A549 (cell line): ENCODE measurements at regions not wholly inside any gene's neighbourhood (a gene's known extent, or its start where the extent isn't known, plus 50 kb on each side); places are given as distances from the start of the nearest gene placed in this dataset.

Experiments used
- CHD4 ChIP-seq: fragments of 200-600 bp; sonication (generic); IDR thresholded peaks from 2 replicates; pipeline ENCODE4 v1.6.1; 2016; ENCODE audit warnings: antibody characterized with exemption, mild to moderate bottlenecking, borderline replicate concordance
- EP300 ChIP-seq, 2 experiments: fragments of >200 bp; sonication (Bioruptor Twin); formaldehyde crosslinking; IDR thresholded peaks; 2 replicates in 1 of 2; 3 replicates in 1 of 2; pipeline ENCODE4 v1.6.1; 2016 to 2017
- FOSL2 ChIP-seq, 2 experiments: fragments of 450-650 bp in 1 of 2; fragments of >200 bp in 1 of 2; sonication (Bioruptor Twin) in 1 of 2; formaldehyde crosslinking; IDR thresholded peaks; 2 replicates each; pipeline versions ENCODE4 v1.5.0 to v1.6.1; 2016 to 2020; ENCODE audit warnings: mild to moderate bottlenecking in 1 of 2, moderate library complexity in 1 of 2
- HOXA7 ChIP-seq: fragments of 250-450 bp; sonication (Bioruptor Pico); IDR thresholded peaks from 2 replicates; pipeline ENCODE4 v1.5.0; 2020; ENCODE audit warnings: mild to moderate bottlenecking, moderate library complexity
- KDM5A ChIP-seq: fragments of 200-600 bp; sonication (generic); IDR thresholded peaks from 2 replicates; pipeline ENCODE4 v1.6.1; 2016; ENCODE audit warnings: antibody characterized with exemption, mild to moderate bottlenecking
- MAFK ChIP-seq: fragments of 450-650 bp; IDR thresholded peaks from 2 replicates; pipeline ENCODE4 v1.6.1; 2014; ENCODE audit not compliant: partially characterized antibody
- NR3C1 ChIP-seq: fragments of >200 bp; sonication (Bioruptor Twin); formaldehyde crosslinking; IDR thresholded peaks from 3 replicates; pipeline ENCODE4 v1.6.1; 2017
- POLR2A ChIP-seq: IDR thresholded peaks from 2 replicates; pipeline ENCODE4 v1.6.1; 2012; ENCODE audit warnings: mild to moderate bottlenecking, low read length
- RAD21 ChIP-seq, 2 experiments: fragments of >200 bp in 1 of 2; sonication (Bioruptor Twin) in 1 of 2; formaldehyde crosslinking in 1 of 2; IDR thresholded peaks in 1 of 2; conservative IDR thresholded peaks in 1 of 2; 2 replicates in 1 of 2; 3 replicates in 1 of 2; pipeline ENCODE4 v1.6.1; 2012 to 2018; ENCODE audit warnings: inconsistent platforms in 1 of 2
- RCOR1 ChIP-seq: fragments of 150-350 bp; IDR thresholded peaks from 2 replicates; pipeline ENCODE4 v1.6.1; 2014; ENCODE audit warnings: antibody characterized with exemption, low read length, low read depth
- SMC3 ChIP-seq: fragments of >200 bp; sonication (Bioruptor Twin); formaldehyde crosslinking; IDR thresholded peaks from 3 replicates; pipeline ENCODE4 v1.6.1; 2018; ENCODE audit warnings: inconsistent platforms
- TF ChIP-seq, protein P1 (sequence below): fragments of >200 bp; sonication (Bioruptor Twin); formaldehyde crosslinking; IDR thresholded peaks from 3 replicates; pipeline ENCODE4 v1.5.1; 2016
- TF ChIP-seq, protein P2 (sequence below): fragments of 250-450 bp; sonication (Bioruptor Pico); IDR thresholded peaks from 2 replicates; pipeline ENCODE4 v1.5.0; 2021; ENCODE audit warnings: mild to moderate bottlenecking, moderate library complexity, borderline replicate concordance
- TF ChIP-seq, protein P3 (sequence below): IDR thresholded peaks from 2 replicates; pipeline ENCODE4 v1.6.1; 2012

DNA sequence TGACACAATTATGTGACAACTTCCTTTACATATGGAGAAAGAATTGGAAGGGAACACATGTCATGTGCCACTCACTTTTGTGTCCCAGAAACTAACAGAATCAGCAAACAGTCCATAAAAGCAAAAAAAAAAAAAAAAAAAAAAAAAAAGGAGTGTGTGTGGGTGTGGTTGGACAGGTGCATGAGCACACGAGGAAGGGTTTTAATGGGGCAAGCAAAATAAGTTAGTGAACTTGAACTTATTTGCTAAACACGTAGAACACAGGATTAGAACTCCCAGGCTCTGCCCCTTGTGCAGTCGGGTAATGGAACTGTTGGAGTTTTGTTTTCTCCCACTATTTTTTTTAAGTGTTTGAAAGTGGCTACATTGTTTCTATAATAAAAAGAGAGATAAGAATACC, 74.8 kb upstream of the PJA2 start:
- TF ChIP-seq, protein P1, sequence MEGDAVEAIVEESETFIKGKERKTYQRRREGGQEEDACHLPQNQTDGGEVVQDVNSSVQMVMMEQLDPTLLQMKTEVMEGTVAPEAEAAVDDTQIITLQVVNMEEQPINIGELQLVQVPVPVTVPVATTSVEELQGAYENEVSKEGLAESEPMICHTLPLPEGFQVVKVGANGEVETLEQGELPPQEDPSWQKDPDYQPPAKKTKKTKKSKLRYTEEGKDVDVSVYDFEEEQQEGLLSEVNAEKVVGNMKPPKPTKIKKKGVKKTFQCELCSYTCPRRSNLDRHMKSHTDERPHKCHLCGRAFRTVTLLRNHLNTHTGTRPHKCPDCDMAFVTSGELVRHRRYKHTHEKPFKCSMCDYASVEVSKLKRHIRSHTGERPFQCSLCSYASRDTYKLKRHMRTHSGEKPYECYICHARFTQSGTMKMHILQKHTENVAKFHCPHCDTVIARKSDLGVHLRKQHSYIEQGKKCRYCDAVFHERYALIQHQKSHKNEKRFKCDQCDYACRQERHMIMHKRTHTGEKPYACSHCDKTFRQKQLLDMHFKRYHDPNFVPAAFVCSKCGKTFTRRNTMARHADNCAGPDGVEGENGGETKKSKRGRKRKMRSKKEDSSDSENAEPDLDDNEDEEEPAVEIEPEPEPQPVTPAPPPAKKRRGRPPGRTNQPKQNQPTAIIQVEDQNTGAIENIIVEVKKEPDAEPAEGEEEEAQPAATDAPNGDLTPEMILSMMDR = no peak
- TF ChIP-seq POLR2A (no peak), RCOR1 (no peak), HOXA7 (CRISPR knock-in tag) (no peak), RAD21 (conservative IDR thresholded peaks at IDR 0.05 in 1 of 2, IDR thresholded peaks at IDR 0.05 in 1 of 2) (no peak), FOSL2 (IDR thresholded peaks at IDR 0.05) (no peak), FOSL2 (CRISPR knock-in tag; IDR thresholded peaks at IDR 0.05) (no peak), CHD4 (no peak), KDM5A (no peak), EP300 (IDR thresholded peaks at IDR 0.05) (no peak), SMC3 (no peak), NR3C1 (no peak), MAFK (no peak)
- TF ChIP-seq, protein P2, sequence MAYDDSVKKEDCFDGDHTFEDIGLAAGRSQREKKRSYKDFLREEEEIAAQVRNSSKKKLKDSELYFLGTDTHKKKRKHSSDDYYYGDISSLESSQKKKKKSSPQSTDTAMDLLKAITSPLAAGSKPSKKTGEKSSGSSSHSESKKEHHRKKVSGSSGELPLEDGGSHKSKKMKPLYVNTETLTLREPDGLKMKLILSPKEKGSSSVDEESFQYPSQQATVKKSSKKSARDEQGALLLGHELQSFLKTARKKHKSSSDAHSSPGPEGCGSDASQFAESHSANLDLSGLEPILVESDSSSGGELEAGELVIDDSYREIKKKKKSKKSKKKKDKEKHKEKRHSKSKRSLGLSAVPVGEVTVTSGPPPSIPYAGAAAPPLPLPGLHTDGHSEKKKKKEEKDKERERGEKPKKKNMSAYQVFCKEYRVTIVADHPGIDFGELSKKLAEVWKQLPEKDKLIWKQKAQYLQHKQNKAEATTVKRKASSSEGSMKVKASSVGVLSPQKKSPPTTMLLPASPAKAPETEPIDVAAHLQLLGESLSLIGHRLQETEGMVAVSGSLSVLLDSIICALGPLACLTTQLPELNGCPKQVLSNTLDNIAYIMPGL (CRISPR knock-in tag) = no peak
- TF ChIP-seq, protein P3, sequence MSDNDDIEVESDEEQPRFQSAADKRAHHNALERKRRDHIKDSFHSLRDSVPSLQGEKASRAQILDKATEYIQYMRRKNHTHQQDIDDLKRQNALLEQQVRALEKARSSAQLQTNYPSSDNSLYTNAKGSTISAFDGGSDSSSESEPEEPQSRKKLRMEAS = no peak
